ENCODE measurements at regions not wholly inside any gene's neighbourhood (a gene's known extent, or its start where the extent isn't known, plus 50 kb on each side); places are given as distances from the start of the nearest gene placed in this dataset.

- TF ChIP-seq, protein P1, sequence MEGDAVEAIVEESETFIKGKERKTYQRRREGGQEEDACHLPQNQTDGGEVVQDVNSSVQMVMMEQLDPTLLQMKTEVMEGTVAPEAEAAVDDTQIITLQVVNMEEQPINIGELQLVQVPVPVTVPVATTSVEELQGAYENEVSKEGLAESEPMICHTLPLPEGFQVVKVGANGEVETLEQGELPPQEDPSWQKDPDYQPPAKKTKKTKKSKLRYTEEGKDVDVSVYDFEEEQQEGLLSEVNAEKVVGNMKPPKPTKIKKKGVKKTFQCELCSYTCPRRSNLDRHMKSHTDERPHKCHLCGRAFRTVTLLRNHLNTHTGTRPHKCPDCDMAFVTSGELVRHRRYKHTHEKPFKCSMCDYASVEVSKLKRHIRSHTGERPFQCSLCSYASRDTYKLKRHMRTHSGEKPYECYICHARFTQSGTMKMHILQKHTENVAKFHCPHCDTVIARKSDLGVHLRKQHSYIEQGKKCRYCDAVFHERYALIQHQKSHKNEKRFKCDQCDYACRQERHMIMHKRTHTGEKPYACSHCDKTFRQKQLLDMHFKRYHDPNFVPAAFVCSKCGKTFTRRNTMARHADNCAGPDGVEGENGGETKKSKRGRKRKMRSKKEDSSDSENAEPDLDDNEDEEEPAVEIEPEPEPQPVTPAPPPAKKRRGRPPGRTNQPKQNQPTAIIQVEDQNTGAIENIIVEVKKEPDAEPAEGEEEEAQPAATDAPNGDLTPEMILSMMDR (IDR thresholded peaks at IDR 0.05), result no peak
- TF ChIP-seq EP300 (IDR thresholded peaks at IDR 0.05), result no peak
These were observed 126.0 kb upstream of the GDF10 start for GRCh38 chr10:47173929-47174442.
